Osteocyte (in vitro differentiated cells): ENCODE measurements at regions not wholly inside any gene's neighbourhood (a gene's known extent, or its start where the extent isn't known, plus 50 kb on each side); places are given as distances from the start of the nearest gene placed in this dataset.

Experiments used
- DNase-seq: peaks from one replicate; pipeline ENCODE4 v3.0.0; 2021; ENCODE audit warnings: mixed read lengths; ENCODE audit not compliant: unreplicated experiment; ENCODE audit errors: extremely low spot score
- H3K27ac Mint-ChIP-seq: one replicate; pipeline ENCODE4 v1.8.0; 2021; ENCODE audit warnings: mild to moderate bottlenecking, mixed read lengths; ENCODE audit not compliant: unreplicated experiment
- H3K27me3 Mint-ChIP-seq: one replicate; pipeline ENCODE4 v1.8.0; 2021; ENCODE audit warnings: mixed read lengths; ENCODE audit not compliant: unreplicated experiment
- H3K36me3 Mint-ChIP-seq: one replicate; pipeline ENCODE4 v1.8.0; 2021; ENCODE audit warnings: mixed read lengths; ENCODE audit not compliant: unreplicated experiment
- H3K4me1 Mint-ChIP-seq: one replicate; pipeline ENCODE4 v1.8.0; 2021; ENCODE audit warnings: mixed read lengths; ENCODE audit not compliant: unreplicated experiment
- H3K4me3 Mint-ChIP-seq: one replicate; pipeline ENCODE4 v1.8.0; 2021; ENCODE audit warnings: mild to moderate bottlenecking, moderate library complexity, mixed read lengths; ENCODE audit not compliant: unreplicated experiment
- H3K9me3 Mint-ChIP-seq: one replicate; pipeline ENCODE4 v1.8.0; 2021; ENCODE audit warnings: mixed read lengths; ENCODE audit not compliant: unreplicated experiment
- CTCF ChIP-seq: fragments of 200-600 bp; sonication (generic); IDR thresholded peaks from 2 replicates; pipeline ENCODE4 v1.5.0; 2021; ENCODE audit warnings: antibody characterized with exemption, mild to moderate bottlenecking, moderate library complexity

GRCh38 chr18:28846958-28847357 is 670.0 kb upstream of the CDH2 start:
- Mint-ChIP-seq H3K4me3 (no peak overlapping the region), H3K36me3 (no peaks in the 10 kb centered on the region), H3K27me3 (peaks cover 2% of the 10 kb centered on the region), H3K27ac (no peak overlapping the region), H3K9me3 (peaks cover 33% of the 10 kb centered on the region), H3K4me1 (no peaks in the 10 kb centered on the region)
- no peak for DNase-seq
- TF ChIP-seq CTCF = no peak

GRCh38 chr18:28837100-28837499 is 660.2 kb upstream of the CDH2 start:
- H3K27ac Mint-ChIP-seq = no peak overlapping the region
- no peak for DNase-seq
- H3K4me1 Mint-ChIP-seq = peaks cover 12% of the 10 kb centered on the region
- no peaks in the 10 kb centered on the region for H3K27me3 Mint-ChIP-seq
- peaks cover 17% of the 10 kb centered on the region for H3K9me3 Mint-ChIP-seq
- H3K36me3 Mint-ChIP-seq = no peaks in the 10 kb centered on the region
- no peak for TF ChIP-seq CTCF
- H3K4me3 Mint-ChIP-seq = no peak overlapping the region

- no peak overlapping the region for H3K4me3 Mint-ChIP-seq
- no peak for DNase-seq
- H3K27me3 Mint-ChIP-seq = no peaks in the 10 kb centered on the region
- no peaks in the 10 kb centered on the region for H3K36me3 Mint-ChIP-seq
- H3K27ac Mint-ChIP-seq = peak overlapping the region; percentile 82
- H3K4me1 Mint-ChIP-seq = peaks cover 12% of the 10 kb centered on the region
- TF ChIP-seq CTCF = no peak
- H3K9me3 Mint-ChIP-seq = peaks cover 15% of the 10 kb centered on the region
Observed at GRCh38 chr18:28834889-28835288, 658.0 kb upstream of the CDH2 start.

- no peak overlapping the region for H3K4me3 Mint-ChIP-seq
- TF ChIP-seq CTCF = no peak
- no peaks in the 10 kb centered on the region for H3K36me3 Mint-ChIP-seq
- H3K27me3 Mint-ChIP-seq = no peaks in the 10 kb centered on the region
- H3K4me1 Mint-ChIP-seq = peaks cover 18% of the 10 kb centered on the region
- H3K27ac Mint-ChIP-seq = no peak overlapping the region
- no peak for DNase-seq
- peaks cover 6% of the 10 kb centered on the region for H3K9me3 Mint-ChIP-seq
Observed at GRCh38 chr18:28831908-28832307, 655.0 kb upstream of the CDH2 start.

- Mint-ChIP-seq H3K27me3 (no peaks in the 10 kb centered on the region), H3K4me1 (peaks cover 18% of the 10 kb centered on the region), H3K4me3 (no peak overlapping the region), H3K9me3 (peaks cover 6% of the 10 kb centered on the region), H3K27ac (no peak overlapping the region), H3K36me3 (no peaks in the 10 kb centered on the region)
- no peak for TF ChIP-seq CTCF
- DNase-seq = no peak
Observed at GRCh38 chr18:28831476-28831875, 654.5 kb upstream of the CDH2 start.
